ENCODE measurements at regions not wholly inside any gene's neighbourhood (a gene's known extent, or its start where the extent isn't known, plus 50 kb on each side); places are given as distances from the start of the nearest gene placed in this dataset.

DNA sequence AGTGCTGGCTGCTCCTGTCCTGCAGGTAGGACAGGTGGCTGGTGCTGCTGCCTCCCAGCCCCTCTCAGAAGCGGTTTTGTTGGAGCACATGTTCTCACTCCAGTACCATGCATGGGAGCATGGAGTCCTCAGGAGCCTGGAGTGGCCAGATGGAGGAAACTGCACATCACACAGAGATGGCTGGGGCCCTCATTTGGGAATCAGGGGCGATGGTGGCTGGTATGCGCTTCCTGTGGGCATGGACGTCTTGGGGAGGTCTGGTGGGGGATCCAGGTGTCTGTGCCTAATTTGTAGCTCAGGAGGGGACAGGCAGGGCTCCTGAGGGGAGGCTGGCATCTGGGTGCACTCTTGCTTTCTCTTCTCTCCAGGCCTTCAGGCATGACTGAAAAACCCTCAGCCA lies 168.2 kb downstream of the KLF13 start:
- ChIA-PET POLR2A (no interaction called here), CTCF (interaction anchor here (1.0 kb wide), 1 partner anchor 55 kb away, joined by 3 read pairs; no protein-coding TSS in a partner anchor)
- Mint-ChIP-seq H3K4me1 (ENCODE audit: low read depth) (peaks cover 19% of the 10 kb centered on the region), H3K9me3 (peaks cover 21% of the 10 kb centered on the region), H3K4me3 (no peak overlapping the region), H3K36me3 (ENCODE audit: low read depth) (peaks cover 8% of the 10 kb centered on the region), H3K27ac (no peak overlapping the region), H3K27me3 (no peaks in the 10 kb centered on the region)
- intact Hi-C loops (cut with micrococcal nuclease), result no loop called here
- TF ChIP-seq, protein P1, sequence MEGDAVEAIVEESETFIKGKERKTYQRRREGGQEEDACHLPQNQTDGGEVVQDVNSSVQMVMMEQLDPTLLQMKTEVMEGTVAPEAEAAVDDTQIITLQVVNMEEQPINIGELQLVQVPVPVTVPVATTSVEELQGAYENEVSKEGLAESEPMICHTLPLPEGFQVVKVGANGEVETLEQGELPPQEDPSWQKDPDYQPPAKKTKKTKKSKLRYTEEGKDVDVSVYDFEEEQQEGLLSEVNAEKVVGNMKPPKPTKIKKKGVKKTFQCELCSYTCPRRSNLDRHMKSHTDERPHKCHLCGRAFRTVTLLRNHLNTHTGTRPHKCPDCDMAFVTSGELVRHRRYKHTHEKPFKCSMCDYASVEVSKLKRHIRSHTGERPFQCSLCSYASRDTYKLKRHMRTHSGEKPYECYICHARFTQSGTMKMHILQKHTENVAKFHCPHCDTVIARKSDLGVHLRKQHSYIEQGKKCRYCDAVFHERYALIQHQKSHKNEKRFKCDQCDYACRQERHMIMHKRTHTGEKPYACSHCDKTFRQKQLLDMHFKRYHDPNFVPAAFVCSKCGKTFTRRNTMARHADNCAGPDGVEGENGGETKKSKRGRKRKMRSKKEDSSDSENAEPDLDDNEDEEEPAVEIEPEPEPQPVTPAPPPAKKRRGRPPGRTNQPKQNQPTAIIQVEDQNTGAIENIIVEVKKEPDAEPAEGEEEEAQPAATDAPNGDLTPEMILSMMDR (IDR thresholded peaks at IDR 0.05), result no peak
- ATAC-seq (no peak), DNase-seq (no peak)

DNA sequence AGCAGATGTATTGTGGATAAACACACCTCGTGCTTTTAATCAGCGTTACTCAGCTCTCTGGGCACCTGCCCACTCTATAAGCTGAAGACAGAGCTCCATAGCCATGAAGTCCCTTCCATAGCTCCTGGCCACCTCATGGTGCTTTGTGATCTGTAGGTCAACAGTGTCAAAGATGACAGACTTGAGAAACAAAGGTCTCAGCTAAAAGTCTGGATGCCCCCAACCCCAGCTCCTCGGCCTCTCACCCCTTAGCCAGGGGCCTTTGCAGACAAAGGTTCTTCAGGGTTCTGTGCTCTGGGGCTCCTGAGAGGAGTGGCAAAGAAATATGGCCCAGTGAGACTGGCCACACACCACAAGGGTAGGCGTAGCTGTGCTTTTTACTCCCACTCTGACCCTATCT lies 168.6 kb downstream of the KLF13 start:
- Mint-ChIP-seq H3K36me3 (ENCODE audit: low read depth) (peaks cover 8% of the 10 kb centered on the region), H3K27me3 (no peaks in the 10 kb centered on the region), H3K27ac (no peak overlapping the region), H3K4me1 (ENCODE audit: low read depth) (peaks cover 14% of the 10 kb centered on the region), H3K9me3 (peaks cover 21% of the 10 kb centered on the region), H3K4me3 (no peak overlapping the region)
- intact Hi-C loops (cut with micrococcal nuclease), result no loop called here
- ChIA-PET CTCF (no interaction called here), POLR2A (no interaction called here)
- no peak for ATAC-seq
- no peak for DNase-seq
- TF ChIP-seq, protein P1 (IDR thresholded peaks at IDR 0.05), result no peak

DNA sequence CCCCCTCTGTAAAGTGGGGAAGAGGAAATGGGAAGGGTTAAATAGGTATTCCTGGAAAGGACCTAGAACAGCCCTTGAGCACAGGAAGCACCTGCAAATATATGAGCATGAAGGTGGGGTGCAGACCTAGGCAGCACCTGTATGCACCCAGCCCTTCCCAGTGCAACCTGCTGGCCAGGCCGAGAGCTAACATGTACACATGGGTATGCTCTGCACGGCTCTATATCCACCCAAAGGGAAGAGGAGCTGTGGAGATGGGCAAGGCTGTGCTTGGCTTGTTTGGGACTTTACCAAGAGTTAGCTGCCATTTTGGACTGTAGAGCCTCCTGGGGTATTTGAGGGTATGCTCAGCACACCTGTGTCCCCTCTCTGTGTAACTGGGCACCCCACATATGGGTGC lies 171.2 kb downstream of the KLF13 start:
- DNase-seq (no peak), ATAC-seq (no peak)
- Mint-ChIP-seq H3K4me3 (no peak overlapping the region), H3K27ac (no peak overlapping the region), H3K36me3 (ENCODE audit: low read depth) (no peaks in the 10 kb centered on the region), H3K27me3 (no peaks in the 10 kb centered on the region), H3K9me3 (peaks cover 7% of the 10 kb centered on the region), H3K4me1 (ENCODE audit: low read depth) (peaks cover 5% of the 10 kb centered on the region)
- ChIA-PET POLR2A (no interaction called here), CTCF (interaction anchor here (0.9 to 3.0 kb wide), 2 partner anchors 7 to 10 kb away, joined by 4 to 13 read pairs; no protein-coding TSS in a partner anchor)
- TF ChIP-seq, protein P1 (IDR thresholded peaks at IDR 0.05), result no peak
- intact Hi-C loops (cut with micrococcal nuclease), result no loop called here

DNA sequence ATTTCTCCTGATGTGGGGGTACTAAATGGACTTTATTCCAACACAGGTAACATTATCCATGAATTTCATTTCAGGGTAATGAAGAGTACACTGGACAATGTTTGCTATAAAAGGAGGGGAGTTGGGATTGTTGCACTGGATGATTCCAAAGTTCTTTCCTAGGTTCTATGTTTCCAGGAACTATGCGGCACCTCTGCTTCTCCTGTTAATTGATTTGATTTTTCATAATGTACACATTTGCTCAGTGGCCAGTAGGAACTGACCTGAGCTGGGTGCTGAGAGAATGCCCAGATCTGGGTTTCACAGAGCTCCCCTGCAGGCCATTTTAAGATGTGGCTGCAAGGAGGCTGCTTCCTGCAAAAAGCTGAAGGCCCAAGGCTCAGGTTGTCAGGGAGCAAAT lies 171.7 kb downstream of the KLF13 start:
- DNase-seq (no peak), ATAC-seq (no peak)
- H3K27me3 Mint-ChIP-seq, result no peaks in the 10 kb centered on the region
- no peaks in the 10 kb centered on the region for H3K36me3 Mint-ChIP-seq (ENCODE audit: low read depth)
- H3K27ac Mint-ChIP-seq, result no peak overlapping the region
- TF ChIP-seq, protein P1 (IDR thresholded peaks at IDR 0.05), result no peak
- no peak overlapping the region for H3K4me3 Mint-ChIP-seq
- peaks cover 5% of the 10 kb centered on the region for H3K4me1 Mint-ChIP-seq (ENCODE audit: low read depth)
- CTCF ChIA-PET, result interaction anchor here (0.9 to 3.0 kb wide), 2 partner anchors 8 to 10 kb away, joined by 4 to 13 read pairs; no protein-coding TSS in a partner anchor
- H3K9me3 Mint-ChIP-seq, result peaks cover 5% of the 10 kb centered on the region
- POLR2A ChIA-PET, result no interaction called here
- intact Hi-C loops (cut with micrococcal nuclease), result no loop called here

DNA sequence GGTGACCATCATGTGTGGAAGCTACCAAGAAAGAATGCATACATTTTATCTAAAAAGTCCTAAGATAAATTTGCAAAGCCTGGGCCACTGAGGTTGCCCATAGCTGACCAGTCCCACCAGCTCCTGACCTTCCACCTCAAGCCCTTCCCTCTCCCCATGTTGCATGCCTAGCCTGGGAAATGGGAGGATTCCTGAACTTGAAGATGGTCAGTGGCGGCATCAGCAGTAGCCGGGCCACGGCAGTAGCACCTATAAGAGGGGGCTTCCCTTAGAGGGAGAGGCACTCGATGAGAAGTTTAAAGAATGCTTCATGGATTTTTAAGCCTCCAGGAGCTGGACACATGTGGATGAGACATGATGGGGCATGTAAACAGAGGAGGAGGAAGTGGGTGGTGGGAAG lies 172.1 kb downstream of the KLF13 start:
- Mint-ChIP-seq H3K27ac (no peak overlapping the region), H3K4me3 (no peak overlapping the region), H3K36me3 (ENCODE audit: low read depth) (no peaks in the 10 kb centered on the region), H3K27me3 (no peaks in the 10 kb centered on the region), H3K9me3 (peaks cover under 1% of the 10 kb centered on the region), H3K4me1 (ENCODE audit: low read depth) (peaks cover 5% of the 10 kb centered on the region)
- CTCF ChIA-PET, result interaction anchor here (0.9 to 3.0 kb wide), 2 partner anchors 8 to 11 kb away, joined by 4 to 13 read pairs; no protein-coding TSS in a partner anchor
- TF ChIP-seq, protein P1 (IDR thresholded peaks at IDR 0.05), result no peak
- intact Hi-C loops (cut with micrococcal nuclease), result no loop called here
- DNase-seq, result no peak
- no peak for ATAC-seq
- POLR2A ChIA-PET, result no interaction called here

Measured in activated CD8-positive, alpha-beta T cell treated with anti-CD3 and anti-CD28 coated beads for 36 hours (primary cell).